ENCODE measurements at regions not wholly inside any gene's neighbourhood (a gene's known extent, or its start where the extent isn't known, plus 50 kb on each side); places are given as distances from the start of the nearest gene placed in this dataset.

GRCh38 chr13:81610644-81611043 is 1269.7 kb upstream of the SPRY2 start:
- TF ChIP-seq CTCF (IDR thresholded peaks at IDR 0.05) = no peak
- TF ChIP-seq EP300 (IDR thresholded peaks at IDR 0.05) = no peak
- TF ChIP-seq POLR2A (IDR thresholded peaks at IDR 0.05) = no peak

Measured in gastroesophageal sphincter (tissue), 3 donors.